ENCODE measurements at regions not wholly inside any gene's neighbourhood (a gene's known extent, or its start where the extent isn't known, plus 50 kb on each side); places are given as distances from the start of the nearest gene placed in this dataset.

DNA sequence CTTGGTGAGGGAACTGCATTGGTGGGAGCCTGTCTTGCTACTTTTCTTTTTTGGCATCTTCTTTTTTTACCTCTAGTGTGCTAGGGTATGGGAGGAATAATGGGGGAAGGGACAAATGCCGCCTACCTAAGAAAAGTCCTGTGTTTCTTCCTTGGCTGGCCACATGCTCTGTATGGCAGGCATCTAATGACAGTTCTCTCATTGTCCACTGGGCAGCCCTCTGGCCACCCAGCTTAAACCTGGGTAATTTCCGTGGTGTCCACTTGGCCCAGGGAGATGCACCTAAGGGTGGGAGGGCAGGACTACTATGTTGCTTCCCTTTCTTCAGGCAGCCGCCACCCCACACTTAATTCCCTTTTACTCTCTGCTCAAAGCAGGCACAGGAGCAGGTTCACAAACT is 173.1 kb downstream of the YTHDC2 start:
- no peaks in the 10 kb centered on the region for H3K9me3 ChIP-seq (ENCODE audit: control extremely low read depth in 1 of 3, control insufficient read depth in 2 of 3, insufficient read depth in 1 of 3, low read length in 2 of 3)
- Mint-ChIP-seq H3K9me3 (ENCODE audit: insufficient read depth) (no peaks in the 10 kb centered on the region), H3K4me3 (no peak overlapping the region), H3K27me3 (peaks cover 12% of the 10 kb centered on the region), H3K4me1 (no peaks in the 10 kb centered on the region), H3K27ac (no peak overlapping the region)
- H3K9ac ChIP-seq (ENCODE audit: low read length), result no peak overlapping the region
- intact Hi-C loops (cut with micrococcal nuclease), result no loop called here
- CTCF ChIA-PET, result no interaction called here
- DNase-seq, result no peak
- no peak overlapping the region for H3K27ac ChIP-seq (ENCODE audit: low read length in 2 of 2)
- H3K79me2 ChIP-seq (ENCODE audit: control insufficient read depth, insufficient read depth, low read length), result no peaks in the 10 kb centered on the region
- WGBS (ENCODE audit: insufficient coverage), result 86% methylated on average over 1 of the region's 3 CpGs
- no peaks in the 10 kb centered on the region for H3K27me3 ChIP-seq (replicated peaks in 1 of 4; ENCODE audit: control extremely low read depth in 1 of 4, control insufficient read depth in 3 of 4, insufficient read depth in 4 of 4, low read length in 3 of 4)
- TF ChIP-seq EZH2 (IDR thresholded peaks at IDR 0.05; ENCODE audit: borderline replicate concordance, insufficient read depth, low read depth, low read length, poor library complexity, severe bottlenecking), result no peak
- TF ChIP-seq, protein P1, sequence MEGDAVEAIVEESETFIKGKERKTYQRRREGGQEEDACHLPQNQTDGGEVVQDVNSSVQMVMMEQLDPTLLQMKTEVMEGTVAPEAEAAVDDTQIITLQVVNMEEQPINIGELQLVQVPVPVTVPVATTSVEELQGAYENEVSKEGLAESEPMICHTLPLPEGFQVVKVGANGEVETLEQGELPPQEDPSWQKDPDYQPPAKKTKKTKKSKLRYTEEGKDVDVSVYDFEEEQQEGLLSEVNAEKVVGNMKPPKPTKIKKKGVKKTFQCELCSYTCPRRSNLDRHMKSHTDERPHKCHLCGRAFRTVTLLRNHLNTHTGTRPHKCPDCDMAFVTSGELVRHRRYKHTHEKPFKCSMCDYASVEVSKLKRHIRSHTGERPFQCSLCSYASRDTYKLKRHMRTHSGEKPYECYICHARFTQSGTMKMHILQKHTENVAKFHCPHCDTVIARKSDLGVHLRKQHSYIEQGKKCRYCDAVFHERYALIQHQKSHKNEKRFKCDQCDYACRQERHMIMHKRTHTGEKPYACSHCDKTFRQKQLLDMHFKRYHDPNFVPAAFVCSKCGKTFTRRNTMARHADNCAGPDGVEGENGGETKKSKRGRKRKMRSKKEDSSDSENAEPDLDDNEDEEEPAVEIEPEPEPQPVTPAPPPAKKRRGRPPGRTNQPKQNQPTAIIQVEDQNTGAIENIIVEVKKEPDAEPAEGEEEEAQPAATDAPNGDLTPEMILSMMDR (IDR thresholded peaks at IDR 0.05), result no peak
- H3K4me1 ChIP-seq (ENCODE audit: control insufficient read depth in 2 of 2, insufficient read depth in 2 of 2, low read length in 2 of 2), result no peaks in the 10 kb centered on the region
- H2AFZ ChIP-seq (ENCODE audit: insufficient read depth, low read depth, low read length, poor library complexity, severe bottlenecking), result no peak overlapping the region
- H3K36me3 ChIP-seq (replicated peaks in 1 of 2; ENCODE audit: control extremely low read depth in 1 of 2, control insufficient read depth in 1 of 2, extremely low read depth in 1 of 2, insufficient read depth in 2 of 2, low read length in 1 of 2), result no peaks in the 10 kb centered on the region
- H3K4me2 ChIP-seq (replicated peaks; ENCODE audit: low read depth, low read length, poor library complexity, severe bottlenecking), result no peak overlapping the region
- POLR2A ChIA-PET, result no interaction called here
- no peaks in the 10 kb centered on the region for H4K20me1 ChIP-seq (ENCODE audit: control insufficient read depth, insufficient read depth, low read length, poor library complexity, severe bottlenecking)
- no peak for ATAC-seq (ENCODE audit: low read depth)
- no peak overlapping the region for H3K4me3 ChIP-seq (ENCODE audit: control extremely low read depth in 1 of 5, extremely low read depth in 1 of 5, insufficient read depth in 1 of 5, low read depth in 2 of 5, low read length in 4 of 5)

DNA sequence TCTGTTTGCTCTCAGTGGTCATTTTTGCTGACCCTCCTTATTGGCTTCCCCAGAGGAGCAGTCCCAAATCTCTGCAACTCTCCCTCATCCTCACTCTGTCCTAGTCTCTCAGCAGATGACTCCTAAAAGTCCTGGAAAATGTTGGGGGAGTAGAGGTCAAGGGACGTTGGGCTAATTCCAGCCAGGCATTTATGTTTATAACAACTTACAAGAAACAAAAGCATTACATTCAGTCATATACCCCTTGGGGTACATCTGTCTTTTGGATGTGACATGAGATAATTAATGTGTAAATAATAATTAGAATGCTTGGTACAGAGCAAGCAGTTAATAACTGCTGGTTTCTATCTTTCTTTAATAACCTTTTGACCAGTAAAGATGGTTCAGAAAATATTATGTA is 176.2 kb downstream of the YTHDC2 start:
- ChIA-PET POLR2A (no interaction called here), CTCF (no interaction called here)
- Histone ChIP-seq H2AFZ (ENCODE audit: insufficient read depth, low read depth, low read length, poor library complexity, severe bottlenecking) (no peak overlapping the region), H3K27ac (ENCODE audit: low read length in 2 of 2) (no peak overlapping the region), H3K79me2 (ENCODE audit: control insufficient read depth, insufficient read depth, low read length) (no peaks in the 10 kb centered on the region), H3K9ac (ENCODE audit: low read length) (no peak overlapping the region), H3K4me2 (replicated peaks; ENCODE audit: low read depth, low read length, poor library complexity, severe bottlenecking) (no peak overlapping the region), H3K36me3 (replicated peaks in 1 of 2; ENCODE audit: control extremely low read depth in 1 of 2, control insufficient read depth in 1 of 2, extremely low read depth in 1 of 2, insufficient read depth in 2 of 2, low read length in 1 of 2) (no peaks in the 10 kb centered on the region), H4K20me1 (ENCODE audit: control insufficient read depth, insufficient read depth, low read length, poor library complexity, severe bottlenecking) (no peaks in the 10 kb centered on the region), H3K4me1 (ENCODE audit: control insufficient read depth in 2 of 2, insufficient read depth in 2 of 2, low read length in 2 of 2) (no peaks in the 10 kb centered on the region), H3K4me3 (ENCODE audit: control extremely low read depth in 1 of 5, extremely low read depth in 1 of 5, insufficient read depth in 1 of 5, low read depth in 2 of 5, low read length in 4 of 5) (no peak overlapping the region), H3K9me3 (ENCODE audit: control extremely low read depth in 1 of 3, control insufficient read depth in 2 of 3, insufficient read depth in 1 of 3, low read length in 2 of 3) (no peaks in the 10 kb centered on the region), H3K27me3 (replicated peaks in 1 of 4; ENCODE audit: control extremely low read depth in 1 of 4, control insufficient read depth in 3 of 4, insufficient read depth in 4 of 4, low read length in 3 of 4) (peaks cover 0 to 4% (median 3%) of the 10 kb centered on the region in 4 experiments)
- ATAC-seq (ENCODE audit: low read depth) (no peak), DNase-seq (no peak)
- intact Hi-C loops (cut with micrococcal nuclease), result no loop called here
- peaks cover 38% of the 10 kb centered on the region for H3K27me3 Mint-ChIP-seq
- H3K4me1 Mint-ChIP-seq, result no peaks in the 10 kb centered on the region
- no CpG with 5 or more reads among the region's 1 CpG for WGBS (ENCODE audit: insufficient coverage)
- TF ChIP-seq, protein P1 (IDR thresholded peaks at IDR 0.05), result no peak
- TF ChIP-seq EZH2 (IDR thresholded peaks at IDR 0.05; ENCODE audit: borderline replicate concordance, insufficient read depth, low read depth, low read length, poor library complexity, severe bottlenecking), result no peak
- H3K27ac Mint-ChIP-seq, result no peak overlapping the region
- H3K4me3 Mint-ChIP-seq, result no peak overlapping the region
- no peaks in the 10 kb centered on the region for H3K9me3 Mint-ChIP-seq (ENCODE audit: insufficient read depth)

Measured in B cell (primary cell).